Panc1 (cell line): ENCODE measurements at regions not wholly inside any gene's neighbourhood (a gene's known extent, or its start where the extent isn't known, plus 50 kb on each side); places are given as distances from the start of the nearest gene placed in this dataset.

Experiments
- ATAC-seq: fragments of 200-7000 bp; cut with Tn5 transposase; 2 replicates; pipeline ENCODE4 v1.9.1; 2020; ENCODE audit warnings: mild to moderate bottlenecking, moderate library complexity
- BruUV-seq: library from RNA; stranded (reverse); fragments of 400-500 nt; replicated peaks from 2 replicates; lab custom pipeline; 2021; lab: Mats Ljungman, UMichigan
- CTCF ChIA-PET: fragments of 300-600 bp; sonication (Branson Sonifier 250); formaldehyde crosslinking; loops from one replicate; lab custom pipeline; 2022; ENCODE audit warnings: antibody characterized with exemption; lab: Charles Lee
- POLR2A ChIA-PET: fragments of 300-600 bp; sonication (Branson Sonifier 250); formaldehyde crosslinking; loops from one replicate; lab custom pipeline; 2022; ENCODE audit warnings: antibody characterized with exemption; lab: Charles Lee
- DNase-seq: peaks from one replicate; pipeline ENCODE4 v3.0.0-alpha.2; 2010; ENCODE audit warnings: low read depth, low spot score
- H3K27ac ChIP-seq: 2 replicates; pipeline ENCODE4 v1.5.1; 2011; ENCODE audit warnings: mild to moderate bottlenecking, low read length, inconsistent platforms
- H3K27me3 ChIP-seq: fragments of 200-500 bp; sonication (Bioruptor generic); 2 replicates; pipeline ENCODE4 v1.6.0; 2014; ENCODE audit warnings: low read length, inconsistent platforms; ENCODE audit not compliant: control insufficient read depth, insufficient read depth
- H3K36me3 ChIP-seq: fragments of 200-500 bp; sonication (Bioruptor generic); 2 replicates; pipeline ENCODE4 v1.5.1; 2014; ENCODE audit warnings: inconsistent platforms, mild to moderate bottlenecking, low read length, moderate library complexity; ENCODE audit not compliant: control insufficient read depth, insufficient read depth
- H3K4me1 ChIP-seq: 2 replicates; pipeline ENCODE4 v1.5.1; 2011; ENCODE audit warnings: inconsistent platforms, mild to moderate bottlenecking, low read length, moderate library complexity; ENCODE audit not compliant: control insufficient read depth, insufficient read depth
- H3K4me3 ChIP-seq, 2 experiments: 2 replicates each; pipeline ENCODE4 v1.5.1; 2011 to 2012; ENCODE audit warnings: low read depth in 2 of 2, low read length in 2 of 2, mild to moderate bottlenecking in 2 of 2, inconsistent platforms in 1 of 2, moderate library complexity in 1 of 2
- H3K9me3 ChIP-seq: fragments of 200-500 bp; sonication (Bioruptor generic); 2 replicates; pipeline ENCODE4 v1.5.1; 2014; ENCODE audit warnings: low read depth, mild to moderate bottlenecking, inconsistent platforms, low read length, moderate library complexity; ENCODE audit not compliant: control insufficient read depth, insufficient read depth
- CTCF ChIP-seq: fragments of 450-650 bp; IDR thresholded peaks from 2 replicates; pipeline ENCODE4 v1.5.1; 2017; ENCODE audit warnings: mild to moderate bottlenecking
- POLR2AphosphoS5 ChIP-seq: IDR thresholded peaks from 2 replicates; pipeline ENCODE4 v1.6.1; 2012; ENCODE audit warnings: mild to moderate bottlenecking, low read depth, low read length, moderate library complexity
- REST ChIP-seq, 2 experiments: IDR thresholded peaks; 2 replicates each; pipeline ENCODE4 v1.6.1; 2011 to 2012; ENCODE audit warnings: low read depth in 2 of 2, control low read depth in 1 of 2, low read length in 1 of 2, mild to moderate bottlenecking in 1 of 2, moderate library complexity in 1 of 2; ENCODE audit not compliant: insufficient read depth in 1 of 2
- SIN3A ChIP-seq: IDR thresholded peaks from 2 replicates; pipeline ENCODE4 v1.6.1; 2012; ENCODE audit warnings: low read depth, mild to moderate bottlenecking, low read length, moderate library complexity, borderline replicate concordance; ENCODE audit not compliant: insufficient read depth
- TCF7L2 ChIP-seq: IDR thresholded peaks from 2 replicates; pipeline ENCODE4 v1.6.1; 2011; ENCODE audit warnings: mild to moderate bottlenecking, low read depth, low read length, inconsistent platforms
- in situ Hi-C: cut with HindIII; loops from 2 replicates; pipeline ENCODE4 v1.10.0; 2016; ENCODE audit warnings: low sequenced_read_pairs, low pct_unique_long_range_greater_than_20kb
- intact Hi-C: fragments of 100-400 bp; cut with micrococcal nuclease; formaldehyde crosslinking; loops from one replicate; pipeline ENCODE4 v1.10.0; 2022; ENCODE audit not compliant: unreplicated experiment

- Histone ChIP-seq H3K27me3 (no peaks in the 10 kb centered on the region; the same call in 1 of the 2 replicates), H3K4me1 (peaks cover 8% of the 10 kb centered on the region; the same call in 1 of the 2 replicates), H3K4me3 (no peak overlapping the region), H3K36me3 (no peaks in the 10 kb centered on the region), H3K9me3 (no peaks in the 10 kb centered on the region), H3K27ac (no peak overlapping the region)
- ChIA-PET CTCF (no interaction called here), POLR2A (no interaction called here)
- ATAC-seq (no peak), DNase-seq (no peak)
- BruUV-seq = no TSS peak
- intact Hi-C loops = no loop called here
- TF ChIP-seq SIN3A = no peak
- TF ChIP-seq POLR2AphosphoS5 = no peak
- no peak for TF ChIP-seq REST (IDR thresholded peaks at IDR 0.05; ENCODE audit: insufficient read depth in 1 of 2, low read depth in 2 of 2, low read length in 1 of 2)
- no peak for TF ChIP-seq CTCF
- no peak for TF ChIP-seq TCF7L2
- in situ Hi-C loops = no loop called here
These were observed 231.0 kb upstream of the IGF1R start for GRCh38 chr15:98417346-98417745.

- in situ Hi-C loops = no loop called here
- no peak overlapping the region for H3K27ac ChIP-seq
- DNase-seq = no peak
- peaks cover 8% of the 10 kb centered on the region; the same call in 1 of the 2 replicates for H3K4me1 ChIP-seq
- no peaks in the 10 kb centered on the region for H3K36me3 ChIP-seq
- ChIA-PET CTCF (interaction anchor here (1.4 kb wide), 1 partner anchor 106 kb away, joined by 9 read pairs; no protein-coding TSS in a partner anchor), POLR2A (no interaction called here)
- ATAC-seq = no peak
- no peaks in the 10 kb centered on the region for H3K9me3 ChIP-seq
- TF ChIP-seq TCF7L2 = no peak
- H3K4me3 ChIP-seq = no peak overlapping the region
- BruUV-seq = no TSS peak
- H3K27me3 ChIP-seq = no peaks in the 10 kb centered on the region; the same call in 1 of the 2 replicates
- intact Hi-C loops = no loop called here
These were observed 230.2 kb upstream of the IGF1R start for GRCh38 chr15:98418122-98418521.

- Histone ChIP-seq H3K27ac (no peak overlapping the region), H3K4me3 (no peak overlapping the region), H3K4me1 (peaks cover 8% of the 10 kb centered on the region; the same call in 1 of the 2 replicates), H3K9me3 (no peaks in the 10 kb centered on the region), H3K36me3 (no peaks in the 10 kb centered on the region), H3K27me3 (no peaks in the 10 kb centered on the region; the same call in 1 of the 2 replicates)
- in situ Hi-C loops (no loop called here), intact Hi-C loops (no loop called here)
- ATAC-seq (no peak), DNase-seq (no peak)
- ChIA-PET POLR2A (interaction anchor here (0.6 kb wide), 1 partner anchor 75 kb away, joined by 3 read pairs; no protein-coding TSS in a partner anchor), CTCF (interaction anchor here (0.7 kb wide), 1 partner anchor 367 kb away, joined by 6 read pairs; no protein-coding TSS in a partner anchor)
- BruUV-seq = no TSS peak
- TF ChIP-seq POLR2AphosphoS5 (no peak), TCF7L2 (no peak), CTCF (no peak), SIN3A (no peak), REST (IDR thresholded peaks at IDR 0.05; ENCODE audit: insufficient read depth in 1 of 2, low read depth in 2 of 2, low read length in 1 of 2) (no peak)
These were observed 229.1 kb upstream of the IGF1R start for GRCh38 chr15:98419173-98419780.
